DOHH2 (cell line): ENCODE measurements at regions not wholly inside any gene's neighbourhood (a gene's known extent, or its start where the extent isn't known, plus 50 kb on each side); places are given as distances from the start of the nearest gene placed in this dataset.

ENCODE experiments used
- H3F3A ChIP-seq: fragments of 200-600 bp; sonication (generic), shearing (Covaris generic); 2 replicates; pipeline ENCODE4 v1.6.0; 2016; ENCODE audit warnings: antibody characterized with exemption, mild to moderate bottlenecking; ENCODE audit not compliant: control insufficient read depth, insufficient read depth
- H3K27ac ChIP-seq: fragments of 200-600 bp; sonication (generic); 2 replicates; pipeline ENCODE4 v1.5.1; 2014; ENCODE audit warnings: low read depth, mild to moderate bottlenecking, low read length, moderate library complexity
- H3K27me3 ChIP-seq: fragments of 200-600 bp; sonication (generic); 2 replicates; pipeline ENCODE4 v1.6.1; 2014; ENCODE audit warnings: mild to moderate bottlenecking, low read length, mixed read lengths; ENCODE audit not compliant: control insufficient read depth
- H3K36me3 ChIP-seq: fragments of 200-600 bp; sonication (generic); 2 replicates; pipeline ENCODE4 v1.6.1; 2014; ENCODE audit warnings: mild to moderate bottlenecking, low read length, moderate library complexity, mixed read lengths; ENCODE audit not compliant: control insufficient read depth
- H3K4me1 ChIP-seq: fragments of 200-600 bp; sonication (generic); 2 replicates; pipeline ENCODE4 v1.6.1; 2014; ENCODE audit warnings: mild to moderate bottlenecking, low read length, mixed read lengths; ENCODE audit not compliant: control insufficient read depth
- H3K4me2 ChIP-seq: fragments of 200-600 bp; sonication (generic); 2 replicates; pipeline ENCODE4 v1.6.0; 2014; ENCODE audit warnings: mild to moderate bottlenecking, low read length, moderate library complexity
- H3K4me3 ChIP-seq: fragments of 200-600 bp; sonication (generic); 2 replicates; pipeline ENCODE4 v1.5.1; 2014; ENCODE audit warnings: mild to moderate bottlenecking, low read length, mixed read lengths
- H3K79me2 ChIP-seq: fragments of 200-600 bp; sonication (generic); 2 replicates; pipeline ENCODE4 v1.6.1; 2014; ENCODE audit warnings: mild to moderate bottlenecking, low read length, mixed read lengths; ENCODE audit not compliant: control insufficient read depth
- H3K9me2 ChIP-seq: fragments of 200-600 bp; sonication (generic); replicated peaks from 2 replicates; pipeline ENCODE4 v1.6.1; 2014; ENCODE audit warnings: mild to moderate bottlenecking, low read length, mixed read lengths; ENCODE audit not compliant: control insufficient read depth
- H3K9me3 ChIP-seq: fragments of 200-600 bp; sonication (generic); 2 replicates; pipeline ENCODE4 v1.6.1; 2014; ENCODE audit warnings: antibody characterized with exemption, low read length, mixed read lengths; ENCODE audit not compliant: control insufficient read depth, insufficient read depth
- H4K20me1 ChIP-seq: fragments of 200-600 bp; sonication (generic); 2 replicates; pipeline ENCODE4 v1.6.0; 2014; ENCODE audit warnings: low read depth, mild to moderate bottlenecking, antibody characterized with exemption, low read length, moderate library complexity; ENCODE audit not compliant: control insufficient read depth, insufficient read depth
- EZH2phosphoT487 ChIP-seq: fragments of 200-600 bp; sonication (generic); IDR thresholded peaks from 2 replicates; pipeline ENCODE4 v1.6.1; 2017; ENCODE audit warnings: borderline replicate concordance, mild to moderate bottlenecking, antibody characterized with exemption, low read length, moderate library complexity, mixed read lengths
- TF ChIP-seq, protein P1 (sequence below): fragments of 200-600 bp; sonication (generic); IDR thresholded peaks from one replicate; pipeline ENCODE4 v1.5.1; 2014; ENCODE audit warnings: antibody characterized with exemption, mild to moderate bottlenecking, low read depth, low read length; ENCODE audit not compliant: poor library complexity, severe bottlenecking

DNA sequence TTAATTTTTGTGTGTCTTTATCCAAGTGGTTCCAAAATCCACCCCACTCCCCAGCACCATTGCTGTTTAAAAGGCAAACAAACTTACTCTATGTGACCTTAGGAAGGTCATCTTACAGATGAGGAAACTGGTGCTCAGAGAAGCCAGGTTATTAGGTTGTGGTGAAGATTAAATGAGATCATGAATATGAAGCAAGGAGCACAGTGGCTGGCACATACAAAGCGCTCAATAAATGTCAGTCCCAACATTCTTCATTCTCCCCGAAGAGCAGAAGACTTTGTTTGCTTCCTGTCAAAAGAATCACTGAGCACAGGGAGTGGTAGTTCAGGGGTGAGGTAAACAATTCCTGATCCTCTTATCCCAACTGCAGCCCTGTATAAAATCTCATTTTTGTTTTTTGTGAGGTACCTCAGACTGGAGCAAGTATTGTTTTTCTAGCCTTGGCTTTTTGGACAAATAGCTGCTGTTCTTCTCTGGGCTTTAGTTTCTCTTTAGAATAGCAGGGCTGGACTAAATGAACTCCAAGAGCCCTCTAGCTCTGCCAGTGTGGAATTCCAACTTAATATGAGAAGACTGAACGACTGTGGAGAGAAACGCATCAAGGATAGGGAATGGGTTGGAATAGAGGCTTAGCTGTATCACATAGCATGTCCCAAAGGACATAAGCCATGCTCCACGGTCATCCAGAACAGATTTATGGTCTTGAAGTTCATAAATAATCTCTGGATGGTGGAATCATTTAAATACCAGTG is 455.3 kb upstream of the USP24 start:
- TF ChIP-seq, protein P1, sequence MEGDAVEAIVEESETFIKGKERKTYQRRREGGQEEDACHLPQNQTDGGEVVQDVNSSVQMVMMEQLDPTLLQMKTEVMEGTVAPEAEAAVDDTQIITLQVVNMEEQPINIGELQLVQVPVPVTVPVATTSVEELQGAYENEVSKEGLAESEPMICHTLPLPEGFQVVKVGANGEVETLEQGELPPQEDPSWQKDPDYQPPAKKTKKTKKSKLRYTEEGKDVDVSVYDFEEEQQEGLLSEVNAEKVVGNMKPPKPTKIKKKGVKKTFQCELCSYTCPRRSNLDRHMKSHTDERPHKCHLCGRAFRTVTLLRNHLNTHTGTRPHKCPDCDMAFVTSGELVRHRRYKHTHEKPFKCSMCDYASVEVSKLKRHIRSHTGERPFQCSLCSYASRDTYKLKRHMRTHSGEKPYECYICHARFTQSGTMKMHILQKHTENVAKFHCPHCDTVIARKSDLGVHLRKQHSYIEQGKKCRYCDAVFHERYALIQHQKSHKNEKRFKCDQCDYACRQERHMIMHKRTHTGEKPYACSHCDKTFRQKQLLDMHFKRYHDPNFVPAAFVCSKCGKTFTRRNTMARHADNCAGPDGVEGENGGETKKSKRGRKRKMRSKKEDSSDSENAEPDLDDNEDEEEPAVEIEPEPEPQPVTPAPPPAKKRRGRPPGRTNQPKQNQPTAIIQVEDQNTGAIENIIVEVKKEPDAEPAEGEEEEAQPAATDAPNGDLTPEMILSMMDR, result no peak
- no peak for TF ChIP-seq EZH2phosphoT487
- H3K9me2 ChIP-seq, result no peaks in the 10 kb centered on the region
- no peaks in the 10 kb centered on the region for H3K36me3 ChIP-seq
- no peaks in the 10 kb centered on the region for H4K20me1 ChIP-seq
- H3K4me3 ChIP-seq, result no peak overlapping the region
- peaks cover 8% of the 10 kb centered on the region for H3F3A ChIP-seq
- H3K27ac ChIP-seq, result no peak overlapping the region
- H3K79me2 ChIP-seq, result no peaks in the 10 kb centered on the region
- no peaks in the 10 kb centered on the region for H3K4me1 ChIP-seq
- no peak overlapping the region for H3K4me2 ChIP-seq
- H3K9me3 ChIP-seq, result no peaks in the 10 kb centered on the region
- H3K27me3 ChIP-seq, result no peaks in the 10 kb centered on the region

DNA sequence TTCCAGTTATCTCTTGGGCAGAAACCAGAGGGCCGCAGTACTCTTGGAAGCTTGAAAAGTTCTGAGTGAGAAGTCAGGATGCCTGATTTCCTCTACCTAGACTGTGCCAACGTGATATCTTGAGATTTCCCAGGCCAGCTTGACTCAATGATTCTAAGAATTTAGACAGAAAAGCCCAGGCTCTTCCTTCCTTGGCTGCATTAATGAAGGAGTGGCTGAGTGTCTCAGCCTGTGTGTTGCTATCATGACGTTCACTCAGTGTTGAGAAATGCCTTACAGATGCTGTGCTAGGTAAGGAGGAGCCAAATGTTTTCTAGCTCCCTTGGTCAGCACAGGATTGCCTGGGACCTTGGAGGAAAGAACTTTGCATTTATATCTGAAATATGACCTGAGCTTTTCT is 454.1 kb upstream of the USP24 start:
- Histone ChIP-seq H3F3A (peaks cover 13% of the 10 kb centered on the region), H3K9me3 (no peaks in the 10 kb centered on the region), H3K4me2 (no peak overlapping the region), H4K20me1 (no peaks in the 10 kb centered on the region), H3K36me3 (no peaks in the 10 kb centered on the region), H3K27me3 (no peaks in the 10 kb centered on the region), H3K79me2 (no peaks in the 10 kb centered on the region), H3K4me3 (no peak overlapping the region), H3K9me2 (no peaks in the 10 kb centered on the region), H3K27ac (no peak overlapping the region), H3K4me1 (no peaks in the 10 kb centered on the region)
- TF ChIP-seq, protein P1, result no peak
- no peak for TF ChIP-seq EZH2phosphoT487

DNA sequence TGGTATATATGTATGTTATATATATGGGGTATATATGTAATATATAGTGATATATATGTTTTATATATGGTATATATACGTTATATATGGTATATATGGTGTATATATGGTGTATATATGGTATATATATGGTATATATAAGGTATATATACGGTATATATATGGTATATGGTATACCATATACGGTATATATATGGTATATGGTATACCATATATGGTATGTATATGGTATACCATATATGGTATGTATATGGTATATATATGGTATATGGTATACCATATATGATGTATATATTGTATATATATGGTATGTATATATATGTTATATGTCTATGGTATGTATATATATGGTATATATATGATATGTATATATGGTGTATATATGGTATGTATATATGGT is 447.7 kb upstream of the USP24 start:
- Histone ChIP-seq H3K79me2 (no peaks in the 10 kb centered on the region), H3K4me2 (no peak overlapping the region), H3K9me3 (peaks cover 14% of the 10 kb centered on the region; the same call in 1 of the 2 replicates), H3K27me3 (no peaks in the 10 kb centered on the region), H3K4me1 (no peaks in the 10 kb centered on the region), H3F3A (peaks cover 35% of the 10 kb centered on the region), H3K27ac (no peak overlapping the region), H4K20me1 (no peaks in the 10 kb centered on the region), H3K4me3 (no peak overlapping the region), H3K9me2 (no peaks in the 10 kb centered on the region), H3K36me3 (no peaks in the 10 kb centered on the region)
- no peak for TF ChIP-seq EZH2phosphoT487
- TF ChIP-seq, protein P1, result no peak

- Histone ChIP-seq H3K9me3 (peaks cover 14% of the 10 kb centered on the region; the same call in 1 of the 2 replicates), H3K4me3 (no peak overlapping the region), H3K36me3 (no peaks in the 10 kb centered on the region), H4K20me1 (no peaks in the 10 kb centered on the region), H3K79me2 (no peaks in the 10 kb centered on the region), H3K27ac (no peak overlapping the region), H3K4me2 (no peak overlapping the region), H3K4me1 (no peaks in the 10 kb centered on the region), H3F3A (peaks cover 18% of the 10 kb centered on the region), H3K9me2 (no peaks in the 10 kb centered on the region), H3K27me3 (no peaks in the 10 kb centered on the region)
- TF ChIP-seq, protein P1, result no peak
- no peak for TF ChIP-seq EZH2phosphoT487
Measured at GRCh38 chr1:55658917-55659316, 443.8 kb upstream of the USP24 start.
